ENCODE measurements at regions not wholly inside any gene's neighbourhood (a gene's known extent, or its start where the extent isn't known, plus 50 kb on each side); places are given as distances from the start of the nearest gene placed in this dataset.

- TF ChIP-seq PLSCR1 (CRISPR knock-in tag; IDR thresholded peaks at IDR 0.05; ENCODE audit: borderline replicate concordance) (no peak), ZBED4 (CRISPR knock-in tag; IDR thresholded peaks at IDR 0.05; ENCODE audit: borderline replicate concordance) (no peak), NR2C2 (CRISPR knock-in tag; IDR thresholded peaks at IDR 0.05; ENCODE audit: borderline replicate concordance) (no peak), HINFP (CRISPR knock-in tag; IDR thresholded peaks at IDR 0.05; ENCODE audit: low read depth) (no peak), HMGXB4 (CRISPR knock-in tag; IDR thresholded peaks at IDR 0.05; ENCODE audit: borderline replicate concordance in 1 of 2, low read depth in 1 of 2) (no peak), ZZZ3 (CRISPR knock-in tag; IDR thresholded peaks at IDR 0.05; ENCODE audit: borderline replicate concordance) (no peak), ZNF235 (CRISPR knock-in tag; IDR thresholded peaks at IDR 0.05; ENCODE audit: borderline replicate concordance) (no peak), ZNF557 (CRISPR knock-in tag; IDR thresholded peaks at IDR 0.05) (no peak), PRDM15 (CRISPR knock-in tag; IDR thresholded peaks at IDR 0.05) (no peak), EZH2 (conservative IDR thresholded peaks at IDR 0.05; ENCODE audit: low read depth, low read length) (no peak), MXI1 (IDR thresholded peaks at IDR 0.05; ENCODE audit: borderline replicate concordance, low read depth, low read length) (no peak), RNF219 (CRISPR knock-in tag; IDR thresholded peaks at IDR 0.05) (no peak), MAFK (conservative IDR thresholded peaks at IDR 0.05 in 1 of 2, IDR thresholded peaks at IDR 0.05 in 1 of 2; ENCODE audit: low read length in 2 of 2) (no peak)
These were observed 102.4 kb upstream of the DCAF12L1 start for GRCh38 chrX:126655061-126655460.

All from HepG2 (cell line).